ENCODE measurements at regions not wholly inside any gene's neighbourhood (a gene's known extent, or its start where the extent isn't known, plus 50 kb on each side); places are given as distances from the start of the nearest gene placed in this dataset. TPM values are rescaled to one million over a fixed set of nuclear protein-coding genes. Genes with fewer than 3 reads are reported as not detected.

DNA sequence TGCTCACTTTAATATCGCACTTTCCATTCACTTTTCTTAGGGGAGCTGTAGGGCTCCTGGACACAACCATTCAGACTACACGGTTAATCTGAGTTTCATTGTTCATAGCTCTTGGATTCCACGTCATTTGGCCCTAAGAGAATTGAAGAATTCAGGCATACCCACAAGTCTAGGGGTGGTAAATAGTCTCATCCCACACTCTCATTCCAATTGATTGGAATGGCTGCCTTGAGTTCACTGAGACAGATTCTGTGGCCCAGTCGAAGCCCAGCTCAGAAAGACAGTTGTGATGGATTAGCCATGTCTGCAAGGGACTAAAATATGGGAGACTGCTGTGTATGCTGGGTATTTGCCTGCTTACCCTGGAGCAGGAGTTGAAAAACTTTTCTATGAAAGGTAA, 124.6 kb downstream of the TFCP2L1 start:
- TF ChIP-seq, protein P1, sequence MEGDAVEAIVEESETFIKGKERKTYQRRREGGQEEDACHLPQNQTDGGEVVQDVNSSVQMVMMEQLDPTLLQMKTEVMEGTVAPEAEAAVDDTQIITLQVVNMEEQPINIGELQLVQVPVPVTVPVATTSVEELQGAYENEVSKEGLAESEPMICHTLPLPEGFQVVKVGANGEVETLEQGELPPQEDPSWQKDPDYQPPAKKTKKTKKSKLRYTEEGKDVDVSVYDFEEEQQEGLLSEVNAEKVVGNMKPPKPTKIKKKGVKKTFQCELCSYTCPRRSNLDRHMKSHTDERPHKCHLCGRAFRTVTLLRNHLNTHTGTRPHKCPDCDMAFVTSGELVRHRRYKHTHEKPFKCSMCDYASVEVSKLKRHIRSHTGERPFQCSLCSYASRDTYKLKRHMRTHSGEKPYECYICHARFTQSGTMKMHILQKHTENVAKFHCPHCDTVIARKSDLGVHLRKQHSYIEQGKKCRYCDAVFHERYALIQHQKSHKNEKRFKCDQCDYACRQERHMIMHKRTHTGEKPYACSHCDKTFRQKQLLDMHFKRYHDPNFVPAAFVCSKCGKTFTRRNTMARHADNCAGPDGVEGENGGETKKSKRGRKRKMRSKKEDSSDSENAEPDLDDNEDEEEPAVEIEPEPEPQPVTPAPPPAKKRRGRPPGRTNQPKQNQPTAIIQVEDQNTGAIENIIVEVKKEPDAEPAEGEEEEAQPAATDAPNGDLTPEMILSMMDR (IDR thresholded peaks at IDR 0.05; ENCODE audit: low read depth, low read length), result no peak

DNA sequence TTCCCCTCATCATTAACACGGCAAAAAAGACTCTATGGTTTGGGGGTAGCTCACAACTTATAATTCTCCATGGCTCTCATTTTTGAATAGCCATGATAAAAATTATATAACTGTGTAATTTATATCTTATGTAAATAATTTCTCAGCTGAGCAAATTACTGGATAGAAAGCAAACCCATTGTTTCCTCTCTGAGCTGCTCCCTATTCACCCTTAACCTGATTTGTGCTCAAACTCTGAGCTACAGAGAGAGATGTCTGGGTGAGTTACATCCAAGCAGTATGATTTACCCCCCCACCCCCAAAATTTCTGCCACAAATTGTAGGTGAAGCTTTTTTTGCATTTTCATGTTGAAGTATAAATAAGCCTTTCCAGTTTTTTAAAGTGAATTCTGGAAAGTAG, 123.7 kb downstream of the TFCP2L1 start:
- POLR2A ChIA-PET, result no interaction called here
- DNase-seq (ENCODE audit: low read depth, low spot score), result no peak
- TF ChIP-seq, protein P1 (IDR thresholded peaks at IDR 0.05; ENCODE audit: low read depth, low read length), result no peak

More for the DNA sequence above, 124.6 kb downstream of the TFCP2L1 start:
- no peak overlapping the region for H3K27ac ChIP-seq (ENCODE audit: low read depth, low read length)
- ChIA-PET POLR2A (no interaction called here), CTCF (interaction anchor here (0.5 kb wide), 1 partner anchor 9 kb away, joined by 3 read pairs; no protein-coding TSS in a partner anchor)
- DNase-seq (ENCODE audit: low read depth, low spot score), result no peak
- no peaks in the 10 kb centered on the region; the same call in 1 of the 2 replicates for H3K9me3 ChIP-seq (ENCODE audit: control insufficient read depth, insufficient read depth, low read length)
- peaks cover 14% of the 10 kb centered on the region for H3K27me3 ChIP-seq (ENCODE audit: control insufficient read depth, insufficient read depth, low read length)
- no peak overlapping the region for H3K4me3 ChIP-seq (ENCODE audit: low read depth, low read length)

DNA sequence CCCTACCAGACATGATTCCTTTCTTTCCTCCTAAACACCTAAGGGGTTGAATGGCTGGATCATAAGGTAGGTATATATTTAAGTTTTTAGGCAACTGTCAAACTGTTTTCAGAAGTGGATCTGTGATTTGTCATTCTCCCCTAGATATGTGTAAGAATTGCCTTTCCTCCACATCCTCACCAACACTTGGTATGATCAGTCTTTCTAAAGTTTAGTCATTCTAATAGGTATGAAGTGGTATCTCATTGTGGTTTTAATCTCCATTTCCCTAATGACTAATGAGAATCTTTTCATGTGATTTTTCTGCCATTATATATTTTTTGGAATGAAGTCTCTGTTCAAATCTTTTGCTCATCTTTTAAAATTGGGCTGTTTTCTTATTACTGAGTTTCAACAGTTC, 122.1 kb downstream of the TFCP2L1 start:
- Histone ChIP-seq H3K27me3 (ENCODE audit: control insufficient read depth, insufficient read depth, low read length) (peaks cover 19% of the 10 kb centered on the region), H3K9me3 (ENCODE audit: control insufficient read depth, insufficient read depth, low read length) (no peaks in the 10 kb centered on the region), H3K27ac (ENCODE audit: low read depth, low read length) (no peak overlapping the region), H3K4me3 (ENCODE audit: low read depth, low read length) (no peak overlapping the region)
- ChIA-PET CTCF (interaction anchor here (0.7 kb wide), 1 partner anchor 53 kb away, joined by 4 read pairs; no protein-coding TSS in a partner anchor), POLR2A (no interaction called here)
- no peak for DNase-seq (ENCODE audit: low read depth, low spot score)
- TF ChIP-seq, protein P1 (IDR thresholded peaks at IDR 0.05; ENCODE audit: low read depth, low read length), result no peak

More for the DNA sequence above, 123.7 kb downstream of the TFCP2L1 start:
- Histone ChIP-seq H3K27ac (ENCODE audit: low read depth, low read length) (no peak overlapping the region), H3K9me3 (ENCODE audit: control insufficient read depth, insufficient read depth, low read length) (no peaks in the 10 kb centered on the region), H3K27me3 (ENCODE audit: control insufficient read depth, insufficient read depth, low read length) (peaks cover 14% of the 10 kb centered on the region), H3K4me3 (ENCODE audit: low read depth, low read length) (no peak overlapping the region)
- CTCF ChIA-PET, result interaction anchor here (0.5 kb wide), 1 partner anchor 79 kb away, joined by 4 read pairs; no protein-coding TSS in a partner anchor

DNA sequence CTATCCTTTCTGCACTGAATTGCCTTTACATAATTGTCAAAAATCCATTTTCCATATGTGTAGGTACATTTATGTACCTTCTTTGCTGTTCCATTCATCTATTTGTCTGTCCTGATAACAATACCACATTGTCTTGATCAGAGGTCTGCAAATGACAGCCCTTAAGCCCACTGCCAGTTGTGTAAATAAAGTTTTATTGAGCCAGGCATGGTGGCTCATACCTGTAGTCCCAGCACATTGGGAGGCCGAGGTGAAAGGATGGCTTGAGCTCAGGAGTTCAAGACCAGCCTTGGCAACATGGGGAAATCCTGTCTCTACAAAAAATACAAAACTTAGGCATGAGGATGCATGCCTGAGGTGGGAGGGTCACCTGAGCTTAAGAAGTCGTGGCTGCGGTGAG, 121.0 kb downstream of the TFCP2L1 start:
- TF ChIP-seq, protein P1 (IDR thresholded peaks at IDR 0.05; ENCODE audit: low read depth, low read length), result no peak
- H3K4me3 ChIP-seq (ENCODE audit: low read depth, low read length), result no peak overlapping the region
- no peak overlapping the region for H3K27ac ChIP-seq (ENCODE audit: low read depth, low read length)
- no peak for DNase-seq (ENCODE audit: low read depth, low spot score)
- H3K27me3 ChIP-seq (ENCODE audit: control insufficient read depth, insufficient read depth, low read length), result peaks cover 16% of the 10 kb centered on the region
- CTCF ChIA-PET, result no interaction called here
- no peaks in the 10 kb centered on the region for H3K9me3 ChIP-seq (ENCODE audit: control insufficient read depth, insufficient read depth, low read length)
- POLR2A ChIA-PET, result no interaction called here

DNA sequence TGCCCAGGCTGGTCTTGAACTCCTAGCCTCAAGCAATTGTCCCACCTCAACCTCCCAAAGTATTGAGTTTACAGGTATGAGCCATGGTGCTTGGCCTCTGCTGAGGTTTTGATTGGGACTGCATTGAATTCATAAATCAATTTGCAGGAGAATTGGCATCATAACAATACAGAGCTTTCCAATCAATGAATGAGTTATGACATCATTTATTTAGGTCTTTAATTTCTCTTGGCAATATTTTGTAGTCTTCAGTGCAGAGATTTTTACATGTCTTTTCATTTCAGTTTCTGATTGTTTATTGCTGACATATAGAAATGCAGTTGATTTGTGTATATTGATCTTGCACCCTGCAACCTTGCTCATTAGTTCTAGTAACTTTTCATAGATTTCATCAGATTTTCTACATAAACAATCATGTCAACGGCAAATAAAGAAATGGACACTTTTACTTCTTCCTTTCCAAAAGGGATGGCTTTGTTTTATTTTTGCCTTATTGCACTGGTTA, 119.9 kb downstream of the TFCP2L1 start:
- peaks cover 15% of the 10 kb centered on the region for H3K27me3 ChIP-seq (ENCODE audit: control insufficient read depth, insufficient read depth, low read length)
- H3K9me3 ChIP-seq (ENCODE audit: control insufficient read depth, insufficient read depth, low read length), result no peaks in the 10 kb centered on the region
- TF ChIP-seq, protein P1 (IDR thresholded peaks at IDR 0.05; ENCODE audit: low read depth, low read length), result no peak
- CTCF ChIA-PET, result no interaction called here
- DNase-seq (ENCODE audit: low read depth, low spot score), result no peak
- H3K4me3 ChIP-seq (ENCODE audit: low read depth, low read length), result no peak overlapping the region
- H3K27ac ChIP-seq (ENCODE audit: low read depth, low read length), result no peak overlapping the region
- POLR2A ChIA-PET, result no interaction called here

Small RNA genes lying in the stretch of these regions (small RNA-seq; reads per million reads assigned to genes)
- not detected for gene RF00019 (ENCODE audit: insufficient read length, low read depth)

Measured in AG04450 (cell line).